ENCODE measurements at regions not wholly inside any gene's neighbourhood (a gene's known extent, or its start where the extent isn't known, plus 50 kb on each side); places are given as distances from the start of the nearest gene placed in this dataset.

GRCh38 chr18:76679945-76680344, 142.4 kb upstream of the ZNF236 start:
- DNase-seq = no peak

GRCh38 chr18:76679259-76679658, 143.1 kb upstream of the ZNF236 start:
- DNase-seq = no peak

DNA sequence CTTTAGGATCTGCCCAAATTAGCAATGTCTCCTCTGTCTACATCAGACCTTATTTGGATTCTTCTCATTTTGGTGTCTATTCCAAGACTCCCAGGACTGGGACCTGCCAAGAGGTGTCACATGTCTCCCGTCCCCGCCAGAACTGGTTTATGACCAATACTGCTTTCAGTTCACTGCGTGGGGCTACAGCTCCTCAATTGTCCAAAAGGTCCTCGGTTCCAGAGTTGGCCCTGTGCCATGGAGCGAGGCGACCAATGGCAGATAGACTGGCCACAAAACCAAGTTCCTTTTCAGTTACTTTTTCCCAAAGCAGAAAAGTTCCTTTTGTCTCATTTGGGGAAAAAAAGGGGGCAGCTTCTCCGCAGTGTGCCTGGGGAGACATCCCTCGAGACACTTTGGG, 144.1 kb upstream of the ZNF236 start:
- no peak for DNase-seq

DNA sequence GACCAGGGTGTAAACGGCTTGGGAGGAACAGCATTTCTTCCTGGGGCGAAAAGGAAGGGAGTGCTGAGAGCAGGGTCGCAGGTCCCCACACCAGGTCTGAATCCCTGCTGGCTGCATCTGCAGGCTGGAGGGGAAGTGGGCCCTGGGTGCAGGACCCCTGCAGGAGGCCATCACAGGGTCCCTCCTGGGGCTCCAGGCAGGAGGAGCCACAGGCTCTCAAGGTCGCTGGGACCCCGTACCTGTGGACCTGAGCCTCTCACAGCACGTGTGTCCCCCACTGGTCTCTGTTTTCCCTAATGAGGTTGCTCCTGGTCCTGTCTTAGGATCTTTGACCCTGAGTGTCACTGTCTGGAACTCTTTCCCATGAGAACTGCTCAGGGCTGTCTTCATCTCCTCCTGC, 147.8 kb upstream of the ZNF236 start:
- DNase-seq = no peak

DNA sequence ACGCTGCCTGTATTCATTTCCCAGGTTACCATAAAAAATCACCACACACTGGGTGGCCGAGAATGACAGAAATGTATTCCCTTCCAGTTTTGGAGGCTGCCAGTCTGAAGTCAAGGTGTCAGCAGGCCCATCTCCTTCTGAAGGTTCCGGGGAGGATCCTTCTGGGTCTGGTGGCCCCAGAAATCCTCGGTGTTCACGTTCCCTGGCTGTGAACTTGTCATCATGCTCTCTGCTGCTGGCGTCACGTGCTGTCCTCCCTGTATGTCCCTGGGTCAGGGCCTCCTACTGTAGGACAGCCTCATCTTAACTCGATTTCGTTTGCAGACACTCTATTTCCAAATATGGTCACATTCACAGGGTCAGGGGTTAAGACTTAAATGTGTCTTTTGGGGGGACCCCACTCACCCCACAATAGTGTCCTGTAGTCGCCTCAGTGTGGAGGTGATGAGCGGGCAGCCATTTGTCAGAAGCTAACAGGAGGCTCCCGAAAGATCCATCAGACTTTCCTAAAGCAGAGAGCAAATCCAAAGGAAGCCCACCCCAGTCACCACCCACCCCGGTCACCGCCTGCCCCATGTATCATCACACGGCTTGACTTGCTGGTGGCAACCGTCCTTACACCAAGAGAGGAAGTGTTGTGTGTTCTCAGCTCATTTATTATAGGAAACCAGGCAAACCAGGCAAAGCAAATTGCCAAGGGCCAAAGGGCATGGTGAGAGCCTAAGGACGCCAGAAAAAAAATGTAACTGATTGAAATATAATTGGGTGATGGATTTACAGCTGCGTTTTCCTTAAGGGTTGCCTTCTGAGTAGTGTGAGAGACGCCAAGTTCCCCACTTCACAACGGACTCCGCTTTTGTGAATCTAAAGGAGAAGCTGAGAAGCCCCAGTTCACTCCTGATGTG, 148.8 kb upstream of the ZNF236 start:
- DNase-seq = no peak

DNA sequence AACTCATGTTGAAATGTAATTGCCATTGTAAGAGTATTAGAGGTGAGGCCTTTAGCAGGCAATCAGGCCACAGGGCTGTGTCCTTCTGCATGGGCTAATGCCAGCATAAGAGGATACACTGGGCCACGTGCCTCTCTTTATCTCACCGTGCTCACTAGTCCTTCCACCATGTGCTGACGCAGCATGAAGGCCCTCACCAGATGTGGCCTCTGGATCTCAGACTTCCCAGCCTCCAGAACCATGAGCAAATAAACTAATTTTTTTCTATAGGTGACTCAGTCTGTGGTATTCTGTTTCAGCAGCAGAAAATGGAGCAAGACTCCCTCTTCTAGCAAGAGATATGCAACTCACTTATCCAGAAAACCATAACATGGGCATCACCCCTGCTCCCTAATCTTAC, 149.7 kb upstream of the ZNF236 start:
- DNase-seq = no peak

GRCh38 chr18:76670564-76671288, 151.6 kb upstream of the ZNF236 start:
- no peak for DNase-seq

GRCh38 chr18:76668546-76668945, 153.8 kb upstream of the ZNF236 start:
- DNase-seq = no peak

- no peak for DNase-seq
Measured at GRCh38 chr18:76668119-76668518, 154.2 kb upstream of the ZNF236 start.

DNA sequence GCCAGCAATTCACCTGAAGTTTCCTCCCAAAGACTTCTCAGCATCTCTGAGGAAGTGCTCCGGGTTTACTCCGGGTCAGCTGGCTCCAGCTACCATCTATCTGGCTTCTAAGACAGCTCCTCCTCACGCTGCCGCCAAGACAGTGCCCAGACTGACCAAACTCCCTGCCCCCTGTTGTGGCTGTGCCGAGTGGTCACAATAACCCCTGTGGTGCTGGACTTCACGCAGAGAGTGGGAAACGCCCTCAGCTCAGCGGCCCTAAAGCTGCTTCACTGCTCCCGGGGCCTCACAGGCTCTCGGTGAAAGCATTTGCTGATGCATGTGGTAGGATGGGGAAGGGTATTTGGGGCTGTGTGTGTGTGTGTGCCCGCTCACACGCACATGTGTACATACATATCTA, 154.8 kb upstream of the ZNF236 start:
- DNase-seq = no peak

- DNase-seq = no peak
Measured at GRCh38 chr18:76662626-76663025, 159.7 kb upstream of the ZNF236 start.

GRCh38 chr18:76660571-76661192, 161.7 kb upstream of the ZNF236 start:
- no peak for DNase-seq

- no peak for DNase-seq
Measured at GRCh38 chr18:76658627-76659026, 163.6 kb upstream of the ZNF516 start.

DNA sequence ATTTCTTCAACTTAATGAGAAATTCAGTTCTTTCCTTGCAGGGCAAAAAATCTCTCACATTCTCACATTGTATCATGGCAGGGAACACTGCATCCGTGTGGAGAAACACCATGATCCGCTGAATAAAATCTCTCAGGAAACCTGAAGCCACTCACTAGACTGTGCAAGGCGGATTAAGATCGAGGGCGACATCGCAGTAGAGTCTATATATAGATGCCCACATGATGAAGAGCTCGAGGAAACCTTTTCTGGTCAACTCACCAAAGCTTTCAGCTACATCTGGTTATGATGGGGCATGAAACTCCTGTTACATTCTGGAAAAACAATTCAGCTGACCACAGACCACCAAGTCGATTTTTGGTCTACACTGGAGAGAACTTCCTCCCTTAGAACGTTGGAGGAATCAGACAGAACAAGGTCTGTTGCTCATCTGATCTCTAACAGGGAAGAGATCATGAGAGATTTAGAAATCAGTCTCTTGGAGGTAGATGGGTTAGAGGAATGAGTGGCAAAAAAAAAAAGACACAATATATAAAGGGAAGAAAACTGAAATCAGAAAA, 162.9 kb upstream of the ZNF516 start:
- no peak for DNase-seq

DNA sequence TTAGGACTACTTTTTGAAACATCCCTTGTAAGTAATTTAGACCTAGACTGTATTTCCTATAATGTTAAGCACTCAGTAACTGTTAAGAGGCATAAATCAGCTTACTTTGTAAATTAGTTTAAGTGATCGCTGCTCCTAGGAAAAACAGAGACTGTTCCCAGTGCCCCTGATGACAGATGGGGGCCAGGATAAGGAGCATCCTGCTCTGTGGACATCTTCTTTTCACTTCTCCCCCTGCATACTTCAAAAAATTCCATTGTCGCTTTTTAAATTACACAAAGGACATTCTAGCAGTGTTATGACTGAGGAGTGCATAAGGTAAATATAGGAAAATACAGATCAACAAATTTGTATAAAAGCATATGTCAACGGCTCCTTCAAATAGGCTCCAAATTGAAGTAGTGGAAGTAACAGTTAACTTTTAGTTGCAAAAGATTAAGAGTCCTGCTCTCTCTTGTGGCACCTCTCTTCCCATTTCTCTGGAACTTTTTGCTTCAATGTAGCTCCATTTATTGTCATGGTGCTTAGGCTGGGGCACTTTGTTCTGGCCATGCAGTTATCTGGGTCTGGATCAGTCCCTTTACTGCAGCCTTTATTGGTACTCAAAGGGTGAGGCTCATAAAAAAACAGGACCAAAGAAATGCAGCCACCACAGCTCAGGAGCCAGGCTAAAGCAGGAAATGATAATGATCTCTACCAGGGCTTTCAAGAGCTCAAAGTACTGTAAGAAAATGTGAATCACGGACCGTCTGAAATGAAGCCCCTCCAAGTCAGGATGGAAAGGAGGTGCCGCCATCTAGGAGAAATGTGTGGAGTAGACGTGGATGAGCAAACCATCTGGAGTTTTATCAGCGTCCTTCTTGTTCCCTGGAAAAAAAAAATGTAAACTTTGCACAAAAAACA, 162.1 kb upstream of the ZNF516 start:
- no peak for DNase-seq

DNA sequence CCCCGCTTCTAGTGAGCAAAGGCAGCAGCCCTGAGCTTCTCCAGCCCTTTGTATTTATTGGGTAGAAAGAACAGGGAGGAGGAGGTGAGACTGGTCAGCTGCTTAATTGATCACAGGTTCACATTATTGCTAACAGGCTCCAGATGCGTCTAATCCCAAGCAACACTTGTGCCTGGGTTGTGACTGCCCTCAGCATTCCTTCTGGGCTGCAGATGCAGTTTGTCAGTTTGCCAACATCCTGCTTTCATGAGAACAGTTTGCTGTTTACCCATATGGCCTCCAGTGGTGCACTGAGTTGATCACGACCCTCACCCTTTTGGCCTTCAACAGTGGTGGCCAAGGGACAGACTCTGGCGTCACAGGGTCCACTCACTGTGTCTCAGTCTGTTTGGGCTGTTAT, 159.5 kb upstream of the ZNF516 start:
- DNase-seq = no peak

DNA sequence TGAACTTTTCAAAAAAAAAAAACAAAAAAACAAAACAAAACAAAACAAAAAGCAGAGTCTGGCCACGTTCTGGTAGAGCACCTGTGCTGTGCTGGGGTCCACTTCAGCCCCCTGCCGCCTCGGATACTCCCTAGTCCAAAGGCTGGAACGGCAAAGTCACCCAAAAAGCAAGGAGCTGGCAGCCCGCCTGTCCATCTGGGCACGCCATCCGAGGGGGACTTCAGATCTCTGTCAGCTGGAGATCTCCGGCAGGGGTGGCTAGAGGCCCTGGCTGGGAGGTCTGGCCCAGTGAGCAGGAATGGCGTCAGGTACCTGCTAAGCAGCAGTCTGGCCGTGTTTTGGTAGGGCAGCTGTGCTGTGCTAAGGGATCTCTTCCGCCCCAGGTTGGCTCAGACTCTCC, 152.3 kb upstream of the ZNF516 start:
- DNase-seq = no peak

- no peak for DNase-seq
Measured at GRCh38 chr18:76644580-76644979, 149.5 kb upstream of the ZNF516 start.

GRCh38 chr18:76643996-76644395, 149.0 kb upstream of the ZNF516 start:
- no peak for DNase-seq

DNA sequence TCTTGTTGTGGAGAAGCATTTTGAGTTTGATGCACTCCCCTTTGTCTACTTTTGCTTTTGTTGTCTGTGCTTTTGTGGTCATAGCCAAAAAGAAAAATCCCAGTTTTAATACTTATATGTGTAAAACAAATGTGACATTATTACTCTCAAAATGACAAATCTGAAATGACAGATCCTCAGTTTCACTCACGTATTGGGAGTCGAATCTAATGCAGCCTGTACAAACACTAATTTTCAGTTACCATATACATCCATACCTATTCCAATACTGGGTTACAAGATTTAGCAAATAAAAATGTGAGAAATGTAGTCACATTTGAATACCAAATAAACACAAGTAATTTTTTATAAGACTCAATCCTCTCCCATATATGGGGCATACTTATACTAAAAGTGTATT, 148.2 kb upstream of the ZNF516 start:
- DNase-seq = no peak

GRCh38 chr18:76640438-76640837, 145.4 kb upstream of the ZNF516 start:
- no peak for DNase-seq

- DNase-seq = no peak
Measured at GRCh38 chr18:76634564-76634963, 139.5 kb upstream of the ZNF516 start.

Measured in NCI-H226 (cell line).